Glomerular visceral epithelial cell (primary cell): ENCODE measurements at regions not wholly inside any gene's neighbourhood (a gene's known extent, or its start where the extent isn't known, plus 50 kb on each side); places are given as distances from the start of the nearest gene placed in this dataset.

Source experiments
- DNase-seq: peaks from one replicate; pipeline ENCODE4 v3.0.0-alpha.2; 2016; ENCODE audit errors: extremely low spot score

DNA sequence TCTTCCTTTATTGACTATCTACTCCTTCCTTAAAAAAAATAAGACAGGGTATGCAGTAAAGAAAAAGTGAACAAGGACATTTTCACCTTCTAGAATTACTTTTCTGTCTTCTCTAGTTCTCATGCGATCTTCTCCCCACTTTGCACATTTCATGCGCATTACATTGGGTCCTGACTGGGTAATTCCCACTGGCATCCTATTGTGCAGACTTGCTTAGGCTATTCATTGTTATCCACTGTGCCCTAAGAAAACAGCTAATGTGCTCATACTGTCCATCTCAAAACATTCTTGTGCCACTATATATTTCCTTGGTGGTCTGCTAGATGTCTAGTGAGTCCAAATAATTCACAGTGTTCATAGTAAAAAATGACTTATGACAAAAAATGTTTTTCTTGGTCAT is 447.4 kb upstream of the ROBO1 start:
- no peak for DNase-seq

DNA sequence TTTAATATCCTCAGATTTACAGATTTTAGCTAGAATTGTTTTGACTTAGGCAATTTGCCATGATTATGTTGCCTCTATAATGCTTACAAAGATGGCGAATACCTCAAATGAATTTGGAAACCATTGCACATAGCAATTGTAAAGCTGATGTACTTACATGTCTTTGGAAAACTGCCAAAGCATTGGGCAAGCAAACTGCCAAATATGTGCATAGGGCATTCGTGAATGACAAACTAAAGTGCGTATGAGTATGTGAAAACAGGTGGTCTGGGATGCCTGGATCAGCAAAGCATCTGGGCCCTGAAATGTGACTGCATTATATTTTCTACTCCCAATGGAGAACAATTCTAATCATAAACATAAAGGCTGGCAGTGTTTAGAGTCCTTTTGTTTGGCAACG is 445.3 kb upstream of the ROBO1 start:
- DNase-seq, result no peak

DNA sequence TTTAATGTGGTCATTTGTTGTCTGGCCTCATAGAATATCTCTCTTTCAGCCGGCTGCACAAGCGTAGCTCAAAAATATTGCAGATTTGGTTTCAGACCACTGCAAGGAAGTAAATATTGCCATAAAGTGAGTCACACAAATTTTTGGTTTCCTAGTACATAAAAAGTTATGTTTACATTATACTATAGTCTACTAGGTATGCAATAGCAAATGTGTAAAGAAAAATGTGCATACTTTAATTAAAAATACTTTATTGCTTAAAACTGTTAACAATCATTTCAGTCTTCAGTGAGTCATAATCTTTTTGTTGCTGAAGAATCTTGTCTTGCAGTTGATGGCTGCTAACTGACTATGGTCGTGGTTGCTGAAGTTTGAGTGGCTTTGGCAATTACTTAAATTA is 425.1 kb upstream of the ROBO1 start:
- no peak for DNase-seq

DNA sequence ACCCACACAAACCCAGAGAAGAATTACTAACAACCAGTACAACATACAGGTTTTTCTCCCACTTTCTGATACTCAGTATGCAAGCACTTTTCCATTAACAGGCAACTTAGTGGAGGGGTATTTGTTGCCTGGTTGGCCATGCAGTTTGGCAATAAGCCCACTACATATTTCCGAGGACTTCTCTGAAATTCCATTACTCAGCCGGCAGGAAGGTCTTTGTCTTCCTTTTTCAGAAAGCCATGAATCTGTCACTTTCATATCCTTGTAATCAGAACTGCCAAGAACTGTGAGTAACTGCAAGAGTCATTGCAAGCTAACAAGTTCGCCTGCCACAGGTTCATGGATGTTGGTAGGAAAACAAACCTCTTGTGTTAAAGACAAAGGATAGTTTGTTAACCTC is 422.3 kb upstream of the ROBO1 start:
- DNase-seq, result peak; percentile 72

DNA sequence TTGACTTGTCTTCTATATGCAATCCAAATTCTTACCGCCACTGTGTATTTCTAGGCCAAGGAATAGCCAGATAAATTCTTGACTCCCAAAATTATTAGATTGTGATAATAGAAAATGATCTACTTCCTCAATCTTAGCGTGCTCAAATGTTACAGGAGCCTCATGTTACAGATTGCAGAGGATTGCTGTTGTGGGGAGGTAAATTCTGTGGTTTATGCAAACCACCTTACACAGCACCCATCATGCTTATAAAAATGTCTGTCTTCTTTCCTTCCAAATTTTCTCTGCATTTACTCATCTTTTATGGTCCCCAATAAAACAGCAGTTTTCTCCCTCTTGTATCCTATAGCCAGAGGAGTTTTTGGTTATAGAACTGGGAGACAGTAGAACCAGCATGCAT is 420.2 kb upstream of the ROBO1 start:
- DNase-seq, result no peak

DNA sequence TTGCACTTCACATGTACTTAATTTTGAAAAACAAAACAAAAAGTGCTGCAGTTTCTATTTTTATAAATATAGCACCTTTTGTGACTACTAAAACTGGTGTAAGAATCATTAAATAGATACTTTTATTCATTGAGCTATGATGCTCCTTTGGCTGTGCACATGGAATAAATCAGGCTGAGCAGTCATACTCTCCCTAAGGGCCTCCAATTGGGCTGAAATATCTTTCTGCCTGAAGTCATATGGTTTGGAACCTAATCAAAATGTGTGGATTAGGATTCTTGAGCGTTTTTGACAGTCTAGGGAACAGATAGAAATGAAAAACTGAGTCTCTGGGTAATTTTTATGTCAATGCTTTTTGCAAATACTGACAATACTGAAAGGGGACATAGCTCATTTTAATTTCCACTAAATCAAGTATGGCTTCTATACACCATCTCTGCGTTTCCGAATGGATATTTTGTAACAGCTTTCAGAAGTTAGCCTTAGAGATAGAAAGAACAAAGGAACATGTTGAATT is 392.2 kb upstream of the ROBO1 start:
- DNase-seq, result no peak

DNA sequence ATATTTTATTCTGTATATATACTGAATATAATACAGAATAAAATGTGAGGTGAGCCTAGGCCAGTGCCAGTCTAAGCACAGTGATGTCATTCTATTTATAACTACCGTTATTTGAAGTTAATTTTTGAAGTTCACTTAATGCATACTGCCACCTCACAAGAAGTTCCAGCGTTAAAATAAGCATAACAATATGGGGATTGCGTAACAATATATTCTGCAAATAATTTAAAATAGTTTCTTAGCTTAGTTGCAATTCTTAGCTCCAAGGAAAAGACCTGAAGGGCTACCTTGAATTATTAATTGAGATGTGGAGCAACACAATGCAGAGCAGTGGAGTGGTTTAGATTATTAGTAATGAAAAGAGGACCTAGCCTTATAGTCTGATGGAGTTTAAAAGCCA is 390.5 kb upstream of the ROBO1 start:
- DNase-seq, result no peak

DNA sequence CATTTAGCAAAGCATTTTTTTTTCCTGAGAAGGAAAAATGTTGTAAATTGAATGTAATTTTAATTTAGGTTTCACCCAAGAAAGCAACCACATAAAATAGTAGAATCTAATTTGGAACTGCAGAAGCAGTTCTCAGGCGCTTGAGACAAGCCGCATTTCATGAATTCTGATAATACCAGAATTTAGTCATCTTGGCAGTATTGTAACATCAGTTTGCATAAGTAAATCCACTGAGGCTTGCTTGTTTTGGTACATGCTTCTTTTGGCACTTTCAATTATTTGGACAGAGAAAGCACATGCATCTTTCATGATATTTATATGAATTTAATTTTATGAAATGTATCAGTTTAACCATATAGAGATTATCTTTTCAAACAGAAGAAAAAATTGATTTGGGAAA is 389.7 kb upstream of the ROBO1 start:
- no peak for DNase-seq

DNA sequence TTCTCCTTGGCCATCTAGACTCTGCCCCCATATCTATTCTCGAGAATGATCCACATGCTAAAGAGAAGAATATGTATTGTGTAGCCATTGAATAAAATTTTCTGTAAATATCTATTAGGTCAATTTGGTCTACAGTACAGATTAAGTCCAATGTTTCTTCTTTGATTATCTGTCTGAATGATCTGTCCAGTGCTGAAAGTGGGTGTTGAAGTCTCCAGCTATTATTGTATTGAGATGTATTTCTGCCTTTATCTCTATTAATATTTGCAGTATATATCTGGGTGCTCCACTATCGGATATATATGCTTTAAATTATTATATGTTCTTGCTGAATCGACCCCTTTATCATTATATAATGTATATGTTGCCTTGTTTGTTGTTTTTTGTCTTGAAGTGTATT is 384.9 kb upstream of the ROBO1 start:
- DNase-seq, result no peak

DNA sequence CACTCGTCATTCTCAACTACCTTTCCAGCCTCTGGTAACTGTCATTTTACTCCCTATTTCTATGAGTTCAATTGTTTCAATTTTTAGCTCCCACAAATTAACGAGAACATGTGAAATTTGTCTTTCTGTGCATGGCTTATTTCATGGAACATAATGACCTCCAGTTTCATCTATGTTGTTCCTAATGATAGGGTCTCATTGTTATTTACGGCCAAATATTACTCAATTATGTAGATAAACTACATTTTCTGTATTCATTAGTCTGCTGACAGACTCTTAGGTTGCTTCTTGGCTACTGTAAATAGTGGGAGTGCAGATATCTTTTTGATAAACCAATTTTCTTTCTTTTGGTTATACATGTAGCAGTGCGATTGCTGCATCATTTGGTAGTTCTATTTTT is 374.9 kb upstream of the ROBO1 start:
- no peak for DNase-seq

DNA sequence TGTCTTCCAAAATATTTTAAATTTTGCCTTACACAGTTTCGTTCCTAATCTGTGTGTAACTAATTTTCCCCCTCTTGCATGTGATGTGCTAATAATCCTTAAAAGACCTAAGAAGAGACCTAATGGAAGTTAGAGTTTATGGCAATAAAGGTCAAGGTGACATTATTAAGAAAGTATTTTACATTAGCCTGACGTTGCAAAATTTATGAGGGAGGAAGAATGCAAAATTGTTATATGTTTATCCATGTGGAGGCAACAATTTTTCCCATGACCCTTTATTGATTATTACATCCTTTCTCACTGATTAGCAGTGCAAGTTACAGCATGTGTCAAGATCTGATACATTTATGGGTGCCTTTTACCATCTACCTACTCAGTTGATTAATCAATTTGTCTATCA is 373.8 kb upstream of the ROBO1 start:
- DNase-seq, result no peak

DNA sequence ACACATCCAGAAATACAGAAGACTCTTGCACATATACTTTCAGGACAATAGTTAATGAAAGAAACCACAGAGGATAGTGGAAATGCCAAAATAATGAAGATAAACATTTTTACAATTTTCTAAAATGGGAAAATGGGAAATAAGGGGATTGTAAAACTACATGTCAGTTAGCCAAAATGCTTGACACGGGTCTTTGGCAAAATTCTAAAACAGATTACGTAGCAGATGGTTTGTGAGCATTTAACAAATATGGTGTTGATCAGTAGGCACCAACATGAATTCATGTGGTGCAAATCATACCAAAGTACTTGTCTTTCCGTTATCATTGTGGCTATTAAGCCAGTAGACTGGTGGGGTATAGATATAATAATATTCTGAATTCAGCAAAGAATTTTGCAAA is 348.5 kb upstream of the ROBO1 start:
- no peak for DNase-seq

DNA sequence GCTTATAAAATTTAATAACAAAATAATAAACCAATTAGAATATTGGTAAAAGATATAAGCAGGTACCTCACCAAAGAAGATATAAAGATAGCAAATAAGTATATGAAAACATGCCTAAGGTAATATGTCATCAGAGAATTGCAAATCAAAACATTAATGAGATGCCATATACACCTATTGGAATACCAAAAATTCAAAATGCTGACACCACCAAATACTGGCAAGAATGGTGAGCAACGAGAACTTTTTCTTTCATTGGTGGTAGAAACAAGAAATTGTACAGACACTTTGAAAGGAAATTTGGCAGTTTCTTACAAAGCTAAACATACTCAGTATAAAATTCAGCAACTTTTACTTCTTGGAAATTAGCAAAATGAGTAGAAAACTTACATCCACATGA is 346.9 kb upstream of the ROBO1 start:
- DNase-seq, result no peak

DNA sequence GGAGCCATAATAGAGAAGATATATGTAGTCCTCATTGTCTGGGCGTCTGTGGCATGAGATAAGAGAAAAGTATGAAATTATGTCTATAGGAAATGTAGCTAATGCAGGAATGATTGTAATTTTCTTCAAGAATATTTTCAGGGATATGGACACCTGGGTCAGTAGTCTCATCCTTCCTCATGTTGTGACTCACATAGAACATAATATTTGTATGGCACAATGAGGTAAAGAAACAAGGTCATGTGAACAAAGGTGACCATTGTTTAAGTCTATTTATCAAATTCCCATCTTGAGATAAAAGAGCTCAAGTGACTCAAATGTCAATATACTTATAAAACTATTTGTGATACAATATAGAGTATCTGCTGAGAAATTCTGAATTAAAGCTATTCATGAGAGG is 345.5 kb upstream of the ROBO1 start:
- DNase-seq, result no peak

DNA sequence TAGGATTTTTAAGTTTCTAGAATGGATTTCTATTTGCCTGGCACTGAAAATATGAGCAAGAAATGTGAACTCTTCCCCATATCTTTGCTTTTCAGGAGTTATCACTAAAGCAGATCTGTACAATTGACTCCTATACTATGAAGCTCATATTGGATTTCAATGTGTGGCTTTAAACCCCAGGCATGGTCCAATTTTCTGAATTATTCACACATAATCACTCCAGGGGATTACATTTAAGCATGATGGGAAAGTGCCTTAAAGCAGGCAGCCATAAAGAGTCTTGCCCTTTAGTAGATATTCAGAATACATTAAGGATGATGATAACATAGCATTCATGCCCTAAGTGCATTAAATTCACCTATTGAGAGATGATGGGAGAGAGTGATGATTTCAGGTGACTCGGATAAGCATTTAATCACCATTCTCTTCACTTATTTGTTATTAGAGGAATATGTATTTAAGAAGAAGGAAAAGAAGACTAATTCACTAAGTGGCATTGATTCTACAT is 331.8 kb upstream of the ROBO1 start:
- DNase-seq, result no peak

DNA sequence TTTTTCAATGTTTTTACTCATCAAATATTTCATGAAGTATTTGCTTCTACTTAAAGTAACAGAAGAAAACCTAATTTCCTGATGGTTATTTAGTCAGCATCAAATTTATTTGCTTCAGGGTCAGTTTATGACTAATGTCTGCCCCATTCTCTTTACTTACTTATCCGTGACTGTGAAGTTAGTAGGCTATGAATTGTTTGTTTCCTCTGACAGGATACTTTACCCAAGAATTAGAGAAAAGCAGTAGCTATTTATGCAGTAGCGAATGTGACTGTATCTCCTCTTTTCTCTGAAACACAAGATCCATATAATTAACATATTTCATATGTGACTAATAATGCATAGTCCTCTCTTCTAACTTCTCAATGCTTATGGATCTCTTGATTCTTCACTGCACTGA is 329.9 kb upstream of the ROBO1 start:
- DNase-seq, result peak; percentile 11

DNA sequence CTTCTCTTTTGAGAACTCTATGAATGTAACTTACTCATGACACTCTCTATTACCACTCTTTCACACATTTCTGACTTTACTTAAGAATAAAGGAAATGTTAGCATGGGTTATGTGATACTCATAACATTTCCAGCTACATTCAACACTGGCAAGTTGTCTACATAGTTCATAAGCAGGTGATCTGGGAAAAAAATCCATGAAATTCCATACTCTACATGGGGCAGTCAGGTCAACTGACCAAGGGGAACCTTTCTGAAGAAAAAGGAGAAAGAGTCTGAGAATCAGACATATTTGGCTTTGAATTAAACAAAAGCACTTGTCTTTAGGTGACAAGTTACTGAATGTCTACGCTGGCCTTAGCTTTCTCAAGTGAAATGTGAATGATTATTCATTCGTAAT is 329.1 kb upstream of the ROBO1 start:
- DNase-seq, result no peak

DNA sequence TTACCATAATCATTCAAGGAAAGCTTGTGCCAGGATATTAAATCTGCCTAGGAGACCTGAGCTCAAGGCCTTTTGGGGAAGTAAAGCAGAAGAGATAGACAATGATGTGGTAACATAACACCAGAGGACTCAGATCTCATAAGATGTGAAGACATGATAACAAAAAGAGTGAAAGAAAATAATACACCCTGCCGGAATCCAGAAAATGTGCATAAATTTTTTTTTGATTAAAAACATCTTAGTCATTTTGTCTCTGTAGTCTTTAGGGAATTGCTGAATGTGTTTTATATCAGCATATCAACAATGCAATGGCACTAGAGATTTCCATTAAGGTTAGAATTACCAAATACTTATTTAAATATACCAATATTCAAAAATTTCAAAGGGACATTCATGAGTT is 326.8 kb upstream of the ROBO1 start:
- no peak for DNase-seq

DNA sequence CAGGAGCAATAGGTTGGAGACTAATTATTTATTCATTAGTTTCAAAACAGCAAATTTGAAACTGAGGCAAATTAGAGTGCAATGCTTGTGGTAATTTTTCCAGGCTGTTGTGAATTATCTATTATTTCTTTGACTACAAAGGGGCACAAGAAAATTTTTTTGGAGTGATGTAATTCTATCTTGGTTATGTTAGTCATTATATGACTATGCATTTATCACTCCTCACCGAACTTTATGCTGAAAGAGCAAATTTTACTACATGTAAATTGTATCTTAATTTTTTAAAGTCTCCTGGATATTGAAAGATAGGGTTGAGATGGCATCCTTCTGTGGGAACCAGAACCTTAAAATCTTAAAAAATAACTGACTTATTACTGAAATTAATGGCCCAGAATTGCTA is 320.0 kb upstream of the ROBO1 start:
- peak; percentile 46 for DNase-seq

DNA sequence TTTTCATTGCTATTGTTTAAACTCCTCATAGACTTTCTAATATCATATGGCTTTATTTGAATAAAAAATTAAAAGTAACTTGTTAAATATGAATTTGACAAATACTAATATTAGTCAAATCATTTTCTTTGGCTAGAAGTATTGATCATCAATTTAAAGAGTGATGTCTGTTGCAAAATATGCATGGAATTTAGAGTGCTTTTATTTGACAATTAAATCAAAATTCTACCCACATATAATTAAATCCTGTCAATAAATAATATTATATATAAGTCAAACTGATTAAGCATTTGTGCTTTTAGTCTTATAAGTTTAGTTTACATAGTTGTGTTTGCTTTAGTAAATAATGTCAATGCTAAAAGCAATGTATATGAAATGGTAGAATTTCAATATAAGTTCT is 318.6 kb upstream of the ROBO1 start:
- DNase-seq, result no peak

DNA sequence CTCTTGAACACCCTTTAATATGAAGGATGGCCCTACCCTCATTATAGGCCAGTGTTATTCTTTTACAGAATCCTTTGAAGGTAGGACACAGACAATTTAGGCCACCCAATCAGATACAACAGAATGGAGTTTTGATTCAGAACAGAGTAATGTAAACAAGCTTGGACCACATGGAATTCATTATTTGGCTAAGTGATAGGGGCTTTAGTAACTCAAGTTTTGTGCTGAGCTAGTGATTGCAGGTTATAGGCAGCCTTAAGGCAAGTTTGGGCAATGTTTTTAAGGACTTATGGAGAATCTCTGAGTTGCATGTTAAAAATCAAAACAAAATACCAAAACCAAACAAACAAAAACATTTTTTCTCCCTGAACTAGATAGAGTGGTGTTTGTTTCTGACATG is 312.1 kb upstream of the ROBO1 start:
- DNase-seq, result no peak

DNA sequence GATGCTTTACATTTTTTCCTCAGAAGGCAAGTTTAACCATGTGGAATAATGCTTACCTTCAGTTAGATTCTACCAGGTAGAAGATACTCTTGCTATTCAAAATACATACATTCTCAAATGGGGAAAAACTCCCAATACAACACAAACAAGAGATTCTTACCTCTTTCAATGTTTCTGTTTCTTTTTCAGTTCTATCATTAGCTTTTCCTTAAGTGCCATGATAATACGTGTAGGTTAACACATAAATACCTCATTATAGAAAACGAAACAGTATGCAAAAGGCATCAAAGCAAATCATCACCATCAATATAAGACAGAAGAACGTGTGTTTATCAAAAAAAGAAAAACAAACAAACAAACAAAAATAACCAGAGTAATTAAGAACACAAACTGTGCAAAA is 300.7 kb upstream of the ROBO1 start:
- no peak for DNase-seq

DNA sequence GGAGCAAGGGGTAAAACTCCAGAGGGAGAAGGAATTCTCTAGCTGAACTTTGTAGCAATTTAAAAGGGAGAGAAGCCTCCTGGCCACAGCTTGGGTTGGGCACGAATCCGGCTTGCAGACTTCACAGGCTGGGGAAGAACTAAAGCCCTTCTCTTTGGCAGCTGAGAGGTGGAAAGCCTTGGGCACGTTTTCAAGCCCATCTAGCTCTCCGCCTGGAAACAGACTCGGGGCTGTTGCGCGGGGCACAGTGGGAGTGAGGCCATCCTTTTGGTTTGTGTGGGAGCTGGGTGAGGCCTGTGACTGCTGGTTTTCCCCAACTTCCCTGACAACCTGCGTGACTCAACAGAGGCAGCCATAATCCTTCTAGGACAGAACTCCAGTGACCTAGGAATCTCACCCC is 295.7 kb upstream of the ROBO1 start:
- DNase-seq, result no peak

DNA sequence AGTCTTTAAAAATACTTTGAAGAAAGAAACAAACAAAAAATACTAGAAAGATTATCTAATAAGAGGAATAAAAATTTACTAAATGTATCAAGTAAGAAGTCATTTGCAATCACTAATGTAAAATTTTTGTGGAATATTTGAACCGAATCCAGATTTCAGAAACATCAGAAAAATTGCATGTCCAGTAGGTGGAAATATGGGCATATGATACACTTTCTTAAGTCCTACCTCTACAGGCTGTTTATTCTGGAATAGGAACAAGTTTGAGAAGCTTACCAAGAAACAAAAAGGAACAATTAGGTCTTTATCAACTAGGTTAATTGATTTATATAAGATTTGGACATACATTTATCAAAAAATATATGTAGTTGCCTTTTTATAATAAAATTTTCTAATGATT is 292.9 kb upstream of the ROBO1 start:
- DNase-seq, result no peak

DNA sequence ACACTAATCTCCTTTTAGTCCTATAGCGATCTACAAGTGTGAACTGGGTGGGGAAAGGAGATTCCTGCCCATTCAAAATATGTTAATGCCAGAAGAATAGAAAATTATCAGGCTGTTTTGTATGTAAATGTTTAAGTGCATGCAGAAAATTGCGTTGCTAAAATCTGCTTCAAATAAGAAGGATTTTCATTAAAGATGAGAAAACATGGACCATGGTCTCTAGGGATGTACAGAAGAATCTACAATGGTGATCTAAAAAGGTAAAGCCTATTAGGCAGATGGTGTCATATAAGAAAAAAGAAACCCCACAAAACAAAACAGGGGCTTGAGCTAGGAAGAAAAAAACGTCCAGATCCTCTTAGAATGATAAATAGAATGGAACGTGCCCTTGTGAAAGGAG is 287.5 kb upstream of the ROBO1 start:
- no peak for DNase-seq
